IPS-15b (cell line): ENCODE measurements at regions not wholly inside any gene's neighbourhood (a gene's known extent, or its start where the extent isn't known, plus 50 kb on each side); places are given as distances from the start of the nearest gene placed in this dataset.
"Not testable (repeated sequence)": the region's sequence is repeated elsewhere in the genome, so short reads cannot be mapped to it uniquely, and the experiment has no call there.

Source experiments
- H3K27me3 ChIP-seq: one replicate; pipeline ENCODE4 v1.6.1; 2013; ENCODE audit warnings: low read length; ENCODE audit not compliant: control insufficient read depth, insufficient read depth
- H3K36me3 ChIP-seq: one replicate; pipeline ENCODE4 v1.6.1; 2013; ENCODE audit warnings: low read length; ENCODE audit not compliant: control insufficient read depth, insufficient read depth
- H3K4me1 ChIP-seq: one replicate; pipeline ENCODE4 v1.6.1; 2013; ENCODE audit warnings: mild to moderate bottlenecking, low read length; ENCODE audit not compliant: control insufficient read depth, insufficient read depth
- H3K4me3 ChIP-seq: one replicate; pipeline ENCODE4 v1.5.1; 2013; ENCODE audit warnings: low read depth, low read length
- H3K9ac ChIP-seq: one replicate; pipeline ENCODE4 v1.6.1; 2013; ENCODE audit warnings: low read depth, mild to moderate bottlenecking, low read length
- H3K9me3 ChIP-seq: one replicate; pipeline ENCODE4 v1.6.1; 2013; ENCODE audit warnings: mild to moderate bottlenecking, low read length; ENCODE audit not compliant: control insufficient read depth, insufficient read depth

DNA sequence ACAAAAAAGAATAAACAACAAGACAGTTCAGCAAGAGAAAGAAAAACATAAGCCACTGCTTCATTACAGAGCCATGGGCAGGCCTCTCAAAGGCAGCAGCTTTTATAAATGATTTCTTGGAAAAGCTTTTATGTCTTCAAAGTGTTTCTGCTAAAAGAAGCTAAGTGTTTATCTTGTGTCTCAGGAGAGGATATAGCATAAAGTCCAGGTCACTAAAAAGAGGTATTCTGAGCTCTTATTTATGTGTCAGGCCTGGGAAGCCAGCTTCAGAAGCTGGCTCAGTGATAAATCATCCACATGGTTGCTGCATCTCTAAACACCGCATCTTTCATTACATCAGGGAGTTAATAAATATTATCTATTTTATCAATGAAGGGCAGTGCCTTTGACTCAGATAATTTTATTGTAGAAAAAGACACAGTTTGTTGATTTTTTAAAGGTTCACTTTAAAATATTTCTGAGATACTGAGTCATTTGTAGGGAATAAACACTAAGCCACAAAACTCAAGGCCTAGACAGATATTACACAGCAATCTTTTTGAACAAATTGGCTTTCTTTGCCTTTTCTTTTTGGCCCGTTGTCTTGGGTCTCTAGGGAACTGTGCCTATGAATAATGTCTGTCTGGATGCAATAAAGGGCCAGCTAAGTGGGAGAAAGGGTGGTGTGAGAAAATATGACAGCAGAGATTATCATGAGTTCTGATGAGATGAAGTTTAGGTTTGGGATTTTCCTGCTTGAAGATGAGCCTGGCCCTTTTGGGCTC, 1086.6 kb downstream of the UQCRFS1 start:
- Histone ChIP-seq H3K4me3 (no peak overlapping the region), H3K27me3 (no peaks in the 10 kb centered on the region), H3K36me3 (no peaks in the 10 kb centered on the region), H3K4me1 (no peaks in the 10 kb centered on the region), H3K9ac (no peak overlapping the region), H3K9me3 (no peaks in the 10 kb centered on the region)

DNA sequence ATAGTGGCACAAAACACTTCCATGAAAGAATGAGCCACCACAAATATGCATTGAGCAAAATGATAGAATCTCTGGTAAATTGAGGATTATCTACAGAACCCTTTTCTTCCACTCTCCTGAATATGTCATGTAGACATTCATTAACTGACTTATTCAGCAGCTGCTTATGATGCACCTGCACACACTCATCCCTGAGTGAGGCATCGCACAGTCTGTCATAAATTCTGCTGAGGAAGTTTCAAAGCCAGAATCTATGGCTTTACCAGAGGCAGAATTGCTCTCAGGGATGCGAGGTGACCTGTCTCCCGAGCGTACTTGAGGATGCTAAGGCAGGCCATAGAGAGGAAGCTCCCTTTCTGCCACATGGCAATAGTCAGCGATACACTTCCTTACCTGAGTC, 1090.2 kb downstream of the UQCRFS1 start:
- no peak overlapping the region for H3K4me3 ChIP-seq
- H3K27me3 ChIP-seq, result no peaks in the 10 kb centered on the region
- H3K4me1 ChIP-seq, result no peaks in the 10 kb centered on the region
- H3K9ac ChIP-seq, result no peak overlapping the region
- H3K36me3 ChIP-seq, result no peaks in the 10 kb centered on the region
- no peaks in the 10 kb centered on the region for H3K9me3 ChIP-seq

DNA sequence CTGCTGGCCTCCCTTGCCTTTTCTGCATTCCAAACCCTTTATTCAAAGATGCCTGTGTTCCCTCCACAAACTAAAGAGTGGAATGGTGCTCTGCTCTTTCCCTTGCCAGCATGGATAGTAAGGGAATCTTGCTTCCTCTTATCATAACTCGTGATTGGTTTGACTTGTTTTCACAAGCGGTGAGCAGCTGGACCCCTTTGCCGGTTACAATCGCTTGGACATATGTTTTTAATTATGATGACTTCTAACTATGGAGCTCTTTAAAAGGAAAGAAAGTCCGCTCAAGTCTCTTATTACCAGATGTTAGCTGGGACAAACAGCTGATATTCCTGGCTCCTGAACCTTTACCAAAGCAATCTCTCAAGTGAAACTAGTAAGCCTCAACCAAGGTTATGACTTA, 1094.7 kb downstream of the UQCRFS1 start:
- Histone ChIP-seq H3K9ac (no peak overlapping the region), H3K4me1 (no peaks in the 10 kb centered on the region), H3K9me3 (no peaks in the 10 kb centered on the region), H3K27me3 (no peaks in the 10 kb centered on the region), H3K4me3 (no peak overlapping the region), H3K36me3 (no peaks in the 10 kb centered on the region)

DNA sequence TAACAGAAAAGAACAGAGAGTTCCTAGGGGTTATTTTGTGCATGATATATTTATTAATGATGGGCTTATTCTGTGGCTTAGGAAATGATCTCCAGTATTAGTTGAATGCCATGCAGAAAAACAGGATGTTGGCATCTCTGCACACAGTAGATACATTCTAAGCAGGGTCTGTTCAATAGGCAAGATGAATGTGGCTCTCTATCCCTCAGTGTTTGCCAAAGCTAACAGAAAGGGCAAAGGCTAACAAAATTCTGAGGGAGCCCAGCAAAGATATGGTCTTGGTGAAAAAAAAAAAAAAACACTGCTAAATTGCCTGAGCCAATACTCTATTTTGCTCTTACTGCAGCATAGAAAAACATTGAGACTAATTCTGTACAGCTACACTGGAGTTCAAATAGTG, 1095.8 kb downstream of the UQCRFS1 start:
- H3K4me3 ChIP-seq, result no peak overlapping the region
- no peaks in the 10 kb centered on the region for H3K36me3 ChIP-seq
- H3K9ac ChIP-seq, result no peak overlapping the region
- H3K4me1 ChIP-seq, result no peaks in the 10 kb centered on the region
- no peaks in the 10 kb centered on the region for H3K27me3 ChIP-seq
- H3K9me3 ChIP-seq, result no peaks in the 10 kb centered on the region

DNA sequence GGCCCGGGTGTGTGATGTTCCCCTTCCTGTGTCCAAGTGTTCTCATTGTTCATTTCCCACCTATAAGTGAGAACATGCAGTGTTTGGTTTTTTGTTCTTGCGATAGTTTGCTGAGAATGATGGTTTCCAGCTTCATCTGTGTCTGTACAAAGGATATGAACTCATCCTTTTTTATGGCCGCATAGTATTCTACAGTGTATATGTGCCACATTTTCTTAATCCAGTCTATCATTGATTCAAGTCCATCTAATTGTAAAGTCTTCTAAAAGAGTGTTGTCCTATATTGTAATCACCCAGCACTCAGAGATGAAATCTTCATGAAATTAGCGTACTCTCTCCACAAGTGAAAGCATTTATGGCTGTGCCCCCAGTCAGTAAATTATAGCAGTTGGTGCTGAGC, 1096.6 kb downstream of the UQCRFS1 start:
- H3K36me3 ChIP-seq, H3K4me1 ChIP-seq, H3K4me3 ChIP-seq, H3K27me3 ChIP-seq, H3K9me3 ChIP-seq, H3K9ac ChIP-seq: not testable (repeated sequence)

DNA sequence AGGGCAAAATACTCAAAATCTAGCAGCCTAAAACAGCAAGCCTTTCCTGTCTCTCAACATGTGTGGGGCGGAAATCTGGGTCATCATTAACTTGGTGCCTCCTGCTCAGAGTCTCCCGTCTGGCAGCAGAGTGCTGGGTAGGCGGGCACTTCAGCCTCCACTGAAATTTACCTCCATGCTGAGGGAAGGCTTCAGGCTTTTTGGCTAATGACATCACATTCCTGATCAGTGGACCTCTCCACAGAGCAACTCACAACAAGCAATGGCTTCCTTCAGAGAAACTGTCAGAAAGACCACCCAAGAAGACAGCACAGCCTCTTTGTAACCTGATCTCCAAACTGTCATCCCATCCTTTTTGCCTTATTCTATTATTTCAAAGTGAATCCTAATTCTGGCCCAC, 1109.0 kb downstream of the UQCRFS1 start:
- H3K9ac ChIP-seq, result no peak overlapping the region
- H3K36me3 ChIP-seq, result no peaks in the 10 kb centered on the region
- H3K27me3 ChIP-seq, result no peaks in the 10 kb centered on the region
- no peaks in the 10 kb centered on the region for H3K9me3 ChIP-seq
- H3K4me3 ChIP-seq, result no peak overlapping the region
- no peaks in the 10 kb centered on the region for H3K4me1 ChIP-seq

DNA sequence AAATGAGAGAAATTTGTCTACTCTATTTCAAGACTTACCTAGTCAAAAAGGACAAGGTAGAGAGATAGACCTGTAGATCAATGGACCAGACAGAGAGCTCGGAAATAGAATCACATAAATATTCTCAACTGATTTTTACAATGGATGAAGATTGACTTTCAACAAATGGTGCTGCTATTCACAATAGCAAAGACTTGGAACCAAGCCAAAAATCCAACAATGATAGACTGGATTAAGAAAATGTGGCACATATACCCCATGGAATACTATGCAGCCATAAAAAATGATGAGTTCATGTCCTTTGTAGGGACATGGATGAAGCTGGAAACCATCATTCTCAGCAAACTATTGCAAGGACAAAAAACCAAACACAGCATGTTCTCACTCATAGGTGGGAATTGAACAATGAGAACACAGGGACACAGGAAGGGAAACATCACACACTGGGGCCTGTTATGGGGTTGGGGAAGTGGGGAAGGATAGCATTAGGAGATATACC, 1128.2 kb downstream of the UQCRFS1 start:
- not testable (repeated sequence) for H3K9me3 ChIP-seq, H3K4me1 ChIP-seq, H3K27me3 ChIP-seq, H3K4me3 ChIP-seq, H3K36me3 ChIP-seq, H3K9ac ChIP-seq

DNA sequence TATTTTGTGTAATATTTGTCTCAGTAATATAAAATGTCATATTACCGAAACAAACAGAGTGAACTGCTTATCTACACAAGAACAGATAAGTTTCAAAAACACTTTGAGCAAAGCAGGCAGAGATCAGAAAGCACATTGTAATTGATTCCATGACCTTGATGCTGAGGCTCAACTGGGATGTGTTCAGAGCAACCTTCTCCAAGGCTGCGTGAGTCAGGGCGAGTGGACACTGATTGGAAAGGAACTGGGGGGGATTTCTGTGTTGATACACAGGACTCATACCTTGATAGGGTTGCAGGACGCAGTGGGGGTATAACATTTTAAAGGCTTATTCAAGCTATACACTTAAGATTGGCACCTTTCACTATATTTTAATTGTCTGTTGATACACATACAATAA, 1136.3 kb downstream of the UQCRFS1 start:
- Histone ChIP-seq H3K9ac (no peak overlapping the region), H3K4me3 (no peak overlapping the region), H3K36me3 (no peaks in the 10 kb centered on the region), H3K4me1 (no peaks in the 10 kb centered on the region), H3K27me3 (no peaks in the 10 kb centered on the region), H3K9me3 (no peaks in the 10 kb centered on the region)

DNA sequence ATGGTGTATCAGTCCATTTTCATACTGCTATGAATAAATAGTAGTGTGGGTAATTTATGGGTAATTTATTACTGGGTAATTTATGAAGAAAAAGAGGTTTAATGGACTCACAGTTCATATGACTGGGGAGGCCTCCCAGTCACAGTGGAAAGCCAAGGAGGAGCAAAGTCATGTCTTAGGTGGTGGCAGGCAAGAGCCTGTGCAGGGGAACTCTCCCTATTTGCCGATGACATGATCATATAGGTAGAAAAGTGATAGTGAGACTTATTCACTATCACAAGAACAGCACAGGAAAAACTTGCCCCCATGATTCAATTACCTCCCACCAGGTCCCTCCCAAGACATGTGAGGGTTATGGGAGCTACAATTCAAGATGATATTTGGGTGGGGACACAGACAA, 1137.7 kb downstream of the UQCRFS1 start:
- Histone ChIP-seq H3K36me3 (no peaks in the 10 kb centered on the region), H3K27me3 (no peaks in the 10 kb centered on the region), H3K9me3 (no peaks in the 10 kb centered on the region), H3K9ac (no peak overlapping the region), H3K4me3 (no peak overlapping the region), H3K4me1 (no peaks in the 10 kb centered on the region)

DNA sequence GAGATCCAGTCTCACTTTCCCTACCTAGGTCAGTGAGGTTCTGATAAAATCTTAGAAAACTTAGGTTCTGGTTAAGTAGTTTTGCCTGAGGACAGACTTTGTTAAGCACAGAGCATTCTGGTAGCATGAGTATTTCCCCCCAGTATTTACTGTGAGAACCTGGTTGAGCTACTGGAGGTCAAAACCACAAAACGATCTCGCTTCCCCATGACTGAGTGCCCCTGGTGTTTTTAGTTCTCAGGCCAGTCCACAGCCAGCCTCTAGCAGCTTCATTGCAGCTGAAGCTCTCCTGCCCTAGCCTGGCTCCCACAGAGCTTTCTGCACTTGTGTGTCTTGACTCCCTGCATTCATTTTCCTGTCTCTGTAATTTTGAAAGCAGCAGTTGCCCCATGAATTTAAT, 1138.2 kb downstream of the UQCRFS1 start:
- Histone ChIP-seq H3K4me1 (no peaks in the 10 kb centered on the region), H3K36me3 (no peaks in the 10 kb centered on the region), H3K4me3 (no peak overlapping the region), H3K9ac (no peak overlapping the region), H3K9me3 (no peaks in the 10 kb centered on the region), H3K27me3 (no peaks in the 10 kb centered on the region)

DNA sequence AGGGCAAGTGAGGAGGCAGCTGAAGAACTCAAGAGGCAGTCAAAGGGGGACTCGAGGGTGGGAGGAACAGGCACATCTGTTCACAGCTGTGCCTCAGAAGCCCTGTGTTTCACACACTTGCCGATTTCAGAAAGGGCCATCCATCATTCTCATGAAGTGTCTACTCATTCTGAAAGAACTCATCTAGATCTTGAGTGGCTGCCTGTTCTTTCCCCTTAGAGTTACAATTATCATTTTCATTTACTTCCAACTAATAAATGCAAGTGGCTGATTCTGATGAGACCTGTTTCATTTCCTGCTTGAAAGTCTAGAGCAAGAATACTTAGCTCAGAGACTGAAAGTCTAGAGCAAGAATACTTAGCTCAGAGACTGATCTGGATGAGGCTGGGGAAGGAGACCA, 1145.1 kb downstream of the UQCRFS1 start:
- no peaks in the 10 kb centered on the region for H3K9me3 ChIP-seq
- no peaks in the 10 kb centered on the region for H3K36me3 ChIP-seq
- no peaks in the 10 kb centered on the region for H3K4me1 ChIP-seq
- no peaks in the 10 kb centered on the region for H3K27me3 ChIP-seq
- H3K9ac ChIP-seq, result no peak overlapping the region
- H3K4me3 ChIP-seq, result no peak overlapping the region

DNA sequence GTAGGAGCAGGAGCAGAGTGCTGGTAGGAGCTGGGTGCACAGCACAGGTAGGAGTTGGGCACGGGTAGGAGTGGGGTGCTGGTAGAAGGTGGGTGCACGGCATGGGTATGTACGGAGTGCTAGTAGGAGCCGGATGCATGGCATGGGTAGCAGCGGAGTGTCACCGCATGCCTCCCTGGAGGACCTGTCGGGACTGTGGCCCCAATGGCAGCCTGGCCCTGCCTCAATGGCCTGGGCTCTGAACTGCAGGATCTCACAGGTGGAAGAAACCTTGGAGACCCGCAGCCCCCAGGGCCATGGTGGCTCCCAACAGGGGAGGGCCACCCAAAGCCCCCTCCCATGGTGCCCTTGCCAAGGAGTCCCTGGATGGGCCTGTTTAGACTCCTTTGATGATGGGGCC, 1146.0 kb downstream of the UQCRFS1 start:
- no peaks in the 10 kb centered on the region for H3K9me3 ChIP-seq

More for the DNA sequence above, 1146.0 kb downstream of the UQCRFS1 start:
- H3K9ac ChIP-seq, result no peak overlapping the region
- no peaks in the 10 kb centered on the region for H3K27me3 ChIP-seq
- H3K4me3 ChIP-seq, result no peak overlapping the region
- H3K4me1 ChIP-seq, result no peaks in the 10 kb centered on the region
- peaks cover 3% of the 10 kb centered on the region for H3K36me3 ChIP-seq
